Germinal center (tissue), 1 donor: ENCODE measurements at regions not wholly inside any gene's neighbourhood (a gene's known extent, or its start where the extent isn't known, plus 50 kb on each side); places are given as distances from the start of the nearest gene placed in this dataset.

Source experiments
- DNase-seq: peaks from one replicate; pipeline ENCODE4 v3.0.0; 2012; ENCODE audit warnings: mixed read lengths, low spot score

DNA sequence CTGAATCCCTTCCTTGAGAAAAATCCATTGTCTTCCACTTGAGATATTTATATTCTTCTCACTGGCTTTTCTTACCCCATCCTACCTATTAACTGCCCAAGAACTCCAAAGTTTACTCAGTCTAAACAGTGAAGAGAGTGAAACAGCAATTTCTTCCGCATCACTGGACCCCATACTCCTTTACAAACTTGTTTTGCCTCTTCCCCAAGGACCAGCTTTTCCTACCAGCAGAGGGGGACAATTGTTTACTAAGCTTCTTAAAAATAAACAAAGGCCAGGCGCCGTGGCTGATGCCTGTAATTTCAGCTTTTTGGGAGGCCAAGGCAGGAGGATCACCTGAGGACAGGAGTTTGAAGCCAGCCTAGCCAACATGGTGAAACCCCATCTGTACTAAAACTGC lies 52.0 kb downstream of the LRATD1 start:
- no peak for DNase-seq

DNA sequence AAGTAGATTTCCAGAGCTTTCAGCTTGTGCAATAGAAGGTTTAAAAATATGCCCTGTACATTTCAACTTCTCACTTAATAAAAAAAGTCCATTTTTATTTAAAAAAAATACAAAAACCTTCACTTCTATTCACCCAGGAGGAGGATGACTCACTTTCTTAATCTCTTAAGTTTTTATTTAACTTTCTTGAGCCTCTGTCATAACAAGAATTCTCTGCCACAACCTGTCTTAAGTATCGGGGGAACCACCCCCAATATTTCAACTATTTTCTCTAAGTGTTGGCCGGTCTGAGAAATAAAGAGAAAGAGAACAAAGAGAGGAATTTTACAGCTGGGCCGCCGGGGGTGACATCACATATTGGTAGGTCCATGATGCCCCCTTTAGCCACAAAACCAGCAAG lies 58.4 kb downstream of the LRATD1 start:
- no peak for DNase-seq

DNA sequence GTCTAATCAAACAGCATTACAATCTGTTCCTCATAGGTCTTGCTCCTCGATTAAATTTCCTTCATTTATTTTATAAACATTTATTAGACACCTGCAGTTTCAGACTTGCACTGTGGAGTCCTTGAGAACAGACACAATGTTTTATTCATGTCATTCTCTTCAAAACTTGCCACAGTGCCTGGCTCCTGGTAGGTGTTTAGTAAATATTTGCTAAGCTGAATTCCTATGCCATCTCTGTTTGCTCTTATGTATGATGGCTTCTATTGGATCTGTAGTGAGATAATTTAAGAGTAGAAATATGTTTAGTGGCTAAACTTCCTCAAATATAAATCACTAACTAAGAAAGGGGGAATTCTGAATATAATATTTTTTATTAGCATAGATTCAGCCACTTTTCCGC lies 61.4 kb downstream of the LRATD1 start:
- DNase-seq, result no peak

DNA sequence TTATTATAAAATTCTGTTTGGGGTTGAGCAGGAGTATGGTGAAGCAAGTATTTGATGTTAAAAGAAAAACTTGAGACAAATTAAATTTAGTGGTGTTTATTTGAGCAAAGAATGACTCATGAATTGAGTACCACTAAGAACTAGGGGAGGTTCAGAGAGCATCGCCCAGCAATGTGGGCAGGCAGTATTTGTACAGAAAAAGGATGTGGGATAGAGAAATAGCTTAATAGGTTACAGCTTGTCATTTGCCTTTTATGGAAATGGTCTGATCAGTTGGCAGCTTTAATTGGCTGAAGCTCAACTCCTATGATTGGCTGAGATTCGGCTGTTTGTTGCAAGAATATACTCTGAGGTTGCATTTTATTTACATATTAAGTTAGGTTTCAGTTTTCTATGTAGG lies 68.2 kb downstream of the LRATD1 start:
- no peak for DNase-seq

DNA sequence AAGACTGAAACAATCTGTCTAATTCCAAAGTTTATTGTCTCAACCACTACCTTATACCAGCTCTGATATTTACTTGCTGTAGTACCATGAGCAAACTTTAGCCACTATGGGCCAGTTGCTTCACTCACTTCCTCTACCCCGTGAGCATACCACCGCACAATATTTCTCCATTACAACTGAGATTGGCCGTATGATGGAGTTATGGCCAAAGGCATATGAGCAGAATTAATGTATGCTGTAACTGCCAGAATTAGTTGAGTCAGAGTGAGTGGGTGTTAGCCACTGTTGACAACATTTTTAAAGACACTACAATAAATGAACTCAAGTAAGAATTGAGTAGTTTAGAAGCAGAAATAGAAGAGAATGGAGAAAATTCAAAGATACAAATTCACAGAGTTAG lies 69.7 kb downstream of the LRATD1 start:
- DNase-seq, result no peak

DNA sequence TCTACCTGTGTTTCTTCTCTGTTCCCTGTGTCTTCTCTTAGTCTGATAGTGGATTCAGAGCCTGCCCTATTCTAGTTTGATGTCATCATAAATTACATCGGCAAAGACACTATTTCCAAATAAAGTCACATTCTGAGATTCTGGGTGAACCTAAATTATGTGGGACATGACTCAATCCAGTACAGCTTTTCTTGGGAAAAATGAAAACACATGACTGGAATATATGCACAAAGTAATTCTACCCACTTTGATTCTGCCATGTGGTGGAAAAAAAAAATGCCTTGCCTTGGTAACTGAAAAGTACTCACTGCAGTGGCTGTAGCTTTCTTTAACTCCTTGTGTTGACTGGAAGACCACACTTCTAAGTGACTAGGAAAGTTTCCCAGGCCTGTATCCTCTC lies 73.7 kb downstream of the LRATD1 start:
- DNase-seq, result no peak

DNA sequence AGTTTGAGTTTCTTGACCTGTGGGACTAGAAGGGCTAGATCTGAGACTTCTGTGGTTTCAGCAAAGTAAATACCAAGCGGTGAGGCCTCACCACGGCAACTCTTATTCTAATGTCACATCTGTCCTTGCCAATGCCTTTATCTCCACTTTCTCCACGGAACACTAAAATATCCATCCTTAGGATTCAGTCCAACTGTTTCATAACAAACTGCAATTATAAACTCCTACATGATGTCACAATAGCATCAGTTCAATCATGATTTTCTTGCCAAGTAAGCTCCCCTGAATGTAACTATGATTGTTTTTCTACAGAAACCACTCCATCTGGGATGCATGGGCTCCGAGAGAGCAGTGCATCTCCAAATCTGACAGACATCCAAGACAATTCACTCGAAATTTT lies 79.6 kb downstream of the LRATD1 start:
- DNase-seq, result no peak

DNA sequence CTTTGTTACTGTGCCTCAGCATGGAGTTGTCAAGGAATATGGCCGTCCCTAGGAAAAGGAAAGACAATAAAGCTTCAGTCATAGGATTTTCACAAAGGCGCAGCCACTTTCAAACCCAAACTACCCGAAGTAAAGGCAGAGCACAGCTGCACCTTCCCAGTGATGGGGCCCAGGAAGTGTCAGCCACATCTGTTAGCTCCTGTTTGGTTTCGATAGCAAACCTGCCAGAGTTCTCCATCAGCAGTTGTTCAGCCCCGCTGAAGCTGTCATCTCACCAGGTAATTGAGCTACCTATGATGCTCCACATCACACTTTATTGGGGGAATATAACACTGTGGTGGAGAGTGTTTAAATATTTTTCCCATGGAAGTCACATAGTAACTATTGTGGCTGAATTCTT lies 80.7 kb downstream of the LRATD1 start:
- DNase-seq, result no peak

DNA sequence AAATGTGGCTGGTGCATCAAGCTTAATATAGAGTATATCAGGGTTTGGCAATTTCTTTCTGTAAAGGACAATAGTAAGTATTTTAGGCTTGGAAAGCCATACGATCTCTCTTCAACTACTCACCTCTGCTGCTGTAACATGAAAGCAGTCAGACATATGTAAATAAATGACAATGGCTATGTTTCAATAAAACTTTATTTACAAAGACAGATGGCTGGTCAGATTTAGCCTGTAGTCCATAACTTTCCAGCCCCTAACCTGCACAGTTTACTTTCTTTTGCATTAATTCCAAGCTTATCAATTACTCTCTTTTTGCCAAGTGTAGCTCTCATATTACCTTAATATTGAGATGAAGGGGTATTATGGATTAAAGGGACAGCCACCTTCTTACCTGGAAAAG lies 83.1 kb downstream of the LRATD1 start:
- no peak for DNase-seq

DNA sequence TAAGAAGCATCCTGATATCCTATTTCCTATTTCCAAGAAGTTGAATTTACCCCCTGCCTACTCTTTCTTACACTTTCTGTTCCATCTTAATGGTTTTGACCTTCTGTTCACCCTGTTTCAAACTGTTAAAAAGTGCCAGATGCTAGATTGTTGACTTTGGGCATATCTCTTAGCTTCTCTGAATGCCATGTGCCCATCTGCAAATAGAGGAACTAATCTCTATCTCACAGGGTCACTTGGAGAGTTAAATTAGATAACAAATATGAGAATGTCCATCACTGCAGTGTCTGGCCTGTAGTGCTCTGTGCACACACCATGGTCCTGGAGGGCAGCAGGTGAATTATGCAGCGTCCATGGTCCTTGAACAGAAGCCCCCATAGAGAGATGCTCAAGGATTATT lies 83.8 kb downstream of the LRATD1 start:
- DNase-seq, result no peak

DNA sequence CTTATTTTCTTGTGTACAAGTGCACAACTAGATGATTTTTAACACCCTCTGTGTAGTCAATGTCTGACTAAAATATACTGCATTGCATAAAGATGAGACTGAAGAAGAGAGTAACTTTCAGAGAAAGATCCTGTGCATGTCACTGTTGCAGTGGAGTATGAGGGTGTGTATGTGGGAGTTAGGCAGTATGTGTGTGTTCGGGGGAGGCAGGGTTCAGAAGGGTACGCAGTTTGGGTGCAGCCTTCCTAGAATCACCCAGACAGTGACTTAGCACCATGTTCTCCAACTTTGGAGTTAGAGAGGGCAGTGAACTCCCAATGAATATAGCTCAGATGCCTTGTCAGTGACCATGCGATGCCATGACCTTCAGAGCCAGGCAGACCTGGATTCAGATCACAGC lies 84.6 kb downstream of the LRATD1 start:
- DNase-seq, result no peak

DNA sequence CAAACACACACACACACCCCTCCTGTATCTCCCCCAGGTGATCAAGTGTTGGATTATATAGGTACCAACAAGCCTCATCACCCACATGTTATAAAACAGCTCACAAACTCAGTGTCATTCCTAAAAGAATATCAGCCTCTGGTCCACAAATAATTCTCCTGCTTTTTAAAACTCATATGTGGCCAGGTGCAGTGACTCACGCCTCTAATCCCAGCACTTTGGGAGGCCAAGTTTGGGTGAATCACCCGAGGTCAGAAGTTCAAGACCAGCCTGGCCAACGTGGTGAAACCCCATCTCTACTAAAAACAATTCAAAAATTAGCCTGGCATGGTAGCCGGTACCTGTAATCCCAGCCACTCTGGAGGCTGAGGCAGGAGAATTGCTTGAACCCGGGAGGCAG lies 87.8 kb downstream of the LRATD1 start:
- DNase-seq, result no peak

DNA sequence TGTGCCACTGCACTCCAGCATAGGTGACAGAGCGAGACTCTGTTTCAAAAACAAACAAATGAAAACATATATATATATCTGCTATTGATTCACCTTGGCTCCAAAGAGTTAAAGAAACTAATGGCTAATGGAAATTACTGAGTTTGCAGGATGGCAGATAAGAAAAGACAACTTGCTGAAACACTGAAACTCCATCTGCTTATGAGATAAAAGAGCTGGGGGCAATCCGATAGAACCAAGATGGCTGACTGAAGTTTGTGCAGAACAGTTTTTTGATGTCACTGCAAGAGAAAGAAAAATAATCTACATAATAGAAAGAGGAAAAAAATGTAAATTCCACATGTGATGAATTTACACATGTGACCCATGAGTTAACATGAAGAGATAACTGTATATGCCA lies 88.2 kb downstream of the LRATD1 start:
- DNase-seq, result no peak

DNA sequence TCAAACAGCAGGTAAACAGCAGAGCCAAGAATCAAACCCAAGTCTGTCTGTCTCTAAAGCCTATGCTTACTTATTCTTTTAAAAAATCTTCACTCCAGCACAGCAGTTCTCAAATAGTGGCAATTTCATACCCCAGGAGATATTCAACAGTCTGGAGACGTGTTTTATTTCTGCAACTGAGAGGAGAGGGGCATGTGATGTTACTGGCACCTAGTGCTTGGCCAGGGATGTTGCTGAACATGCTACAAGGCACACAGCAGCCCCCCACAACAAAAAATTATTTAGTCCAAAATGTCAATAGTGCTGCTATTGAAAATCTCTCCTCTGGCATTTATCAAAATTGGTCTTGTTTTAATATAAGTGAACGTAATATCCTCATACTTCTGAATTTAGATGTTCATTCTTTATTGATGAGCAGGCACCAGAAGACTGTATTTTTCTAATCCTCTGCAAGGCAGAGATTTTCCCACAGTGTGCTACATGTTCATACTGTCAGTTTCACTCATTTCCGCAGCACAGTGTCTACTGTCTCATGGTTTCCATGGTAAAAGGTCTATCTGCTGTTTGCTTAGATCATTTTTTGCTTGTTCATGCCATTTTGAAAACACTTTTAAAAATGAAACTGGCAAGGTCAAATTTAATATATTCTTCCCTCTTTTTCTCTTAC lies 90.5 kb downstream of the LRATD1 start:
- no peak for DNase-seq

DNA sequence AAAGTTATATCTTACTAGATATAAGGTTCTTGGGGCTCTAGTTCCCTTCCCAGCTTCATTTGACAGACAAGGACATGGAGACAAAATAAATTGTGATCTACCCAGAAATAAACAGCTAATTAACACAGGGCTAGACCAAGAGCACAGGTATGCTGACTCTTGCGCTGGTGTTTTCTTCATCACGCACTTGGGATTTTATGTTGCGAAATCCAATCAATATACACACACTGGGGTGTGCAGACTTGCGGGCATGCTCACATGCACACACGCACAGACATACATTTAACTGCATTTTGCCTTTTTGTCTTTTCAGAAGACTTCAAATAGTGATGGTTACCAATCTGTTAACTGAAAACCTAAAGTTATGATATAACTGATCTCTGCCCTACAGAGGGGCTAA lies 91.2 kb downstream of the LRATD1 start:
- DNase-seq, result no peak

DNA sequence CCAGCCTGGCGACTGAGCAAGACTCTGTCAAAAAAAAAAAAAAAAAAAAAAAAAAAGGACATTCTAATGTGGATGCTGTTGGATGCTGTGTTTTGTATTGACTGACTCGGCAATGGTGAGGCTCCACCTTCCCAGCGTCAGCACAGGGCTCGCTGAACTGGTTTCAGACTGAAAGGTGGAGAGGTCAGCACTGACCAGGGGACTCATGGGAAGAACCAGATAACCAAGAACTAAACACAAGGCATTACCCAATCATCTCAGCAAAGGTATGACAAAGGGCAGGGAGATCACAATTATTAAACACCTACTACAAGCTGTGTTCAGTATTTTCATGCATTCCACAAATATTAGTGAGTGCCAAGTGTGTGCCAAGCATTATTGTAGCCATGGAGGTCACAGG lies 103.2 kb downstream of the LRATD1 start:
- no peak for DNase-seq

DNA sequence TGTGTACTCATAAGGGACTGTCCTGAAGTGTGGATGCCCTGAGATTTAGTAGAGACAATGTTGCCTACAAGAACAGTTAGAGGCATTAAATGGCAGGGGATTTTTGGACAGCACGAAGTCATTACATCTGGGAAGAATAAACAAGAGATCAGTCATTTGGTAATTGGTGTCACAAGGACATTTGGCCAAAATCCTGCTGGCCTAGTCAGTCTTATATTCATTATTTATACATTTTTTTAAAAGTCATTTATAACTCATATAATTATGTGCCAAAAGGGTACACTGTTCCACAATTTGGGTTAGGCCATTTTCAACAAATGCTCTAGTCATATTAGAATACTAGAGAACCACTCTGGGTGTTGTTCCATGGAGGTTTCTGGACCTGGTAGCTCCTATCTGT lies 104.7 kb downstream of the LRATD1 start:
- DNase-seq, result no peak

DNA sequence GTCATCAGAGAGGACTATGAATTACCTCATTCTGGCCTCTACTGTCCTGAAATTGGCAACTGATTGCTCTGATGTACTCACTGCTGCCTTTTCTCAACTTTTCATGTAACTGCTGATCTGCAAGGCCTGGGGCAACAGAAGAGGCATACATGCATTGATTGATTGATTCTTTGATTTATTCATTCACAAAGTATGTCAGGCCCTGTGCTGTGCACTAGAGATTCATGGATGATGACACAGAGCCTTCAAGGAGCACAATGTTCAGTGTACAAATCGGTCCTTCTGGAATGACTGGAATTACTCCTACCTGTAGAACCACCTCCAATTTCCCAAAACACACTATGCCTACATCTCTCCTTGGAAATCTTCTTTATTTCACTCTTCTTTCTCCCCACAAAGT lies 111.3 kb downstream of the LRATD1 start:
- no peak for DNase-seq

DNA sequence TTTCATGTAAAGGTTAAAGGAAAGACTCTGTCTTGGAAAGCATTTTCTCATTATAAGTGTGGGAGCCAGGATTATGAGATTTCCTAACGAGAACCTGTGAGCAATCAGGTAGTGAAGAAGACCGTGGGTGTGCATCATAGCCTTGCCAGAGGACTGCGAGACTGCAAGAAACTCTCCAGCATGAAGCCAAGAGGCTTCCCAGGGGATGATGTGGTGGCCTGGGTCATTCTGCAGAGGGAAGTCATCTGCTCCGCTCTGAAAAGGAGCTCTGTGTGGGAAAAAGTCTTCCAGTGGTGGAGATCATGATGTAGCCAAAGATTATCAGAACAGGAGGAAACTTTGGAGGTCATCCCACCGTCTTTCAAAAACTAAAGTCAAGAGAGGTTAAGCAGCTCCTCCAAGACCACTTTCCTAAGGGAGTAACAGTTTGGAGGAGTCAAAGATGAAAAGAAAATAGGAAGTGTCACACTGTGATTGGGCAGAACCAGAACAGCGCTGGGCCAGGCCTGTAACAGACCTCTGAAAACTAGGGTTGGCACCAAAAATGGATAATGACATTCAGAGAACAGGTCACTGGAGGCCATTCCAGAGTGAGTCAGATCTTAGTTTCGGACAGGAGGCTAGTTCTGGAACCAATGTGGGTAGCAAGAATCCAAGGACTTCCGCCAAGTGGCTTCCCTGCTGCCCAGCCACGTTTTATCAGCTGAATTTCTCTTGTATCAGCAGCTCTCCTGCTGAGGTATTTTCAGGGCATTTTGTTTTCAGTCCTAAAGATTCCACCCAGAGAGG lies 113.0 kb downstream of the LRATD1 start:
- no peak for DNase-seq

DNA sequence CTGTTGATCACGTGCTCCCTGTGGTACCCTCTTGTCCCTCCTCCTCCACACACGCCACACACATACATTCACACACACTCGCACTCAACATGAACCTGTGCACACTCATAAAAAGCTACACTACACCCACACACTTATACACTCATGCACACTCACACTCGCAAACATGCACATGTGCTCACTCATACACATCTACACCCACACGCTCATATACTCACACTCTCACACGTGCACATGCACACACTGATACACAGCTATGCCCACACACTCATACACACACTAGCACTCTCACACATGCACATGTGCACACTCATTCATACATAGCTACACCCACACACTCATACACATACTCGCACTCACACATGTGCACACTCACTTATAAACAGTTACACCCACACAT lies 113.6 kb downstream of the LRATD1 start:
- DNase-seq, result no peak

DNA sequence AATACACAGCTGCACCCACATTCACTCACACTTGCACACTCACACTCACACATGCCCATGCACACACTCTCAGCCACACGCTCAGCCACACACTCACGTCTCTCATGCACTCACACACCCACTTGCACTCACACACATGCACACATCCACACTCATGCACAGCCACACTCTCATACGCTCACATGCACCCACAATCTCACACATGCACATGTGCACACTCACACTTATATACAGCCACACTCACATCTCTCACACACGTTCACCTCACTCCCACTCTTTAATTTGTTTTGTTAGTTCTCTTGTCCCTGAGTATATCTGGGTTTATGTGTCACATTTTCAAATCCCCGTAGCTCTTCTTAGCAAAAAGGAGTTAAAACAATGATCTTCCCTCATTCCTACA lies 114.9 kb downstream of the LRATD1 start:
- DNase-seq, result no peak

DNA sequence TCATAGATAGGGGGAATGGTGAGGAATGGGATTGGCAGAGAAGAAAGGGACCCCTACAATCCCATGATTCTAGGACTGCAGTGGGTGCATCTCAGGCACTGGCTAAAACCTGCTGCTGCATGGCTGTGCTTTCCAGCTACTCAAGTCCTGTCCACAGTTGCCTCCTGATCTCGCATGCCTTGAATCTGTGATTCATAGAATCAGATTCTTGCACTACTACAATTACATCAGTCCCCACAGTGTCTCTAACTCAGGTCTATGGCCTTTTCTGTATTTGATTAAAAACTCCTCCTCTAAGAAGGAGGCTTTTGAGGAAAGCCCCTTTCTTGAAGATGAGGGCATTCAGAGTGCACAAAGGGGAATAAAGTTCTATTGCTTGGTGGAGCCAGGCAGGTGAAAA lies 117.4 kb downstream of the LRATD1 start:
- no peak for DNase-seq

DNA sequence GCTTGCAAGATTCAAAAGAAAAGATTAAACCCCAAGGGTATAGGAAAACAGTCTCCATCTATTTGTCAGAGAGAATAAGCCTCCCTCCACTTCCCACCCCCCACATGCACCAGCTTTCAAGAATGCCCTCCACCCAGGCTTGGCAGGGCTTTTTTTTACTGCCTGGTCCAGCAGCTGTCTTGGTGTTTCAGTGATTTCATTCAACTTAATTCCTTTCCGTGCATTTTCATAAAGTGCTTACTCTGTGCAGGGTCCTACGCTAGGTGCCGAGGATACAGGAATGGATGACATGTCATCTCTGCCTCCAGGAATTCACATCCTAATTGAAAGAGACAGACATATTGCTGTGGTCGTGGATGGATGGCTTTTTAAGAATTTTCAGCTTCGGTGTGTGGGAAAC lies 117.9 kb downstream of the LRATD1 start:
- no peak for DNase-seq

DNA sequence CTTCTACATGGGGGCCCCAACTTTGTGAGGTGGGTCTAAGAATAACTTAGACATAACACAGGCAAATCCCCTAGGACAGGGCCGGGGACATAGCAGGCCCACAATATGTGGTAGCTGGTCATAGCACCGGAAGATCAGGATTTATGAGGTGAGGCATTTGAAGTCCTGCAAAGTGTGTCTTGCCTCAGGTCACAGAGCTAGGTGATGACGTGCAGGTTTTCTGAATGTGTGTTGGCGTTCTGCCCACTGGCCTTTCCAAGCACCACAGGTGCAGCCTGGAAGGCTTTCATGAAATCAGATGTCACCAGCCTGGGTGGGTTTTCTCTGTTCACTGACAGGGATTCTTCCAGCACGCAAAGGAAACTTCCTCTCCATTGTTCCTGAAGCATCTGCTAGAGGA lies 119.1 kb downstream of the LRATD1 start:
- DNase-seq, result no peak
